Motor neuron (in vitro differentiated cells): ENCODE measurements at regions not wholly inside any gene's neighbourhood (a gene's known extent, or its start where the extent isn't known, plus 50 kb on each side); places are given as distances from the start of the nearest gene placed in this dataset.

Source experiments
- ATAC-seq, 8 experiments: fragments of 200-7000 bp; cut with Tn5 transposase; replicated peaks in 6 of 8; 2 replicates each; pipeline ENCODE4 v1.8.0; 2021; ENCODE audit warnings: mild to moderate bottlenecking in 8 of 8, moderate library complexity in 8 of 8
- H3K27ac ChIP-seq, 2 donors: fragments of 250-450 bp; sonication (Bioruptor Pico); 2 replicates each; pipeline ENCODE4 v1.9.0; 2021; ENCODE audit warnings: antibody characterized with exemption in 2 of 2, mild to moderate bottlenecking in 2 of 2, moderate library complexity in 1 of 2
- H3K4me1 ChIP-seq, 2 donors: fragments of 250-450 bp; sonication (Bioruptor Pico); replicated peaks in 1 of 2; 2 replicates each; pipeline ENCODE4 v1.6.1; 2021; ENCODE audit warnings: antibody characterized with exemption in 2 of 2, mild to moderate bottlenecking in 2 of 2, moderate library complexity in 1 of 2
- H3K4me3 ChIP-seq, 5 donors: fragments of 250-450 bp; sonication (Bioruptor Pico); 2 replicates each; pipeline ENCODE4 v1.9.0; 2021; ENCODE audit warnings: antibody characterized with exemption in 5 of 5, mild to moderate bottlenecking in 5 of 5, moderate library complexity in 4 of 5
- WGBS, 10 experiments: fragments of 450-650 bp; shearing (Covaris generic); methylation state at CpG; one replicate each; pipeline ENCODE4 v1.0.0; 2022; 5-methylcytosine and 5-hydroxymethylcytosine counted together
- in situ Hi-C, 9 experiments: fragments of 400-800 bp; cut with MboI; loops; one replicate each; pipeline ENCODE4 v1.15.0; 2021; ENCODE audit warnings: low sequenced_read_pairs in 9 of 9, low pct_unique_long_range_greater_than_20kb in 2 of 9; ENCODE audit not compliant: unreplicated experiment in 9 of 9

DNA sequence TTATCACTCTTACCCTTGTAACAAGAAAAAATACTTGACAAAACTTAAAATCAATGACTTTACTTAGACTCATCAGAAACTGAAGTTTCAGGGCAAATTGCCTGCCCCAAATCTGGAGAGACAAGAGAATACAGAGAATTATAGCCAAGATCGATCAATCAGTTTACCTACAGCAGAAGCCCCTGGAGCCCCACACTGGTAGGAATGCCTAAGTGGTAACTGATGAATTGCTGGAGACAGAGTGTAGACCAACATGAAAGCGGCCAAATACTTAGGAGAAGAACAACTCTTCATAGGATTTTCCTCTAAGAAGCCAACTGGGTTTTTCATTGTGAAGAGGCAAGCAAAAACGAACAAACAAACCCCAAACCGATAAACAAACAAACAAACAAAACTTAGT lies 1430.0 kb downstream of the EFNB2 start:
- 0 to 100% (median 94%) methylated on average over 1 to 4 of the region's 4 CpGs for WGBS, 10 experiments
- ATAC-seq = no peak
- H3K27ac ChIP-seq = no peak overlapping the region
- no peak overlapping the region for H3K4me3 ChIP-seq
- in situ Hi-C loops = no loop called here
- no peaks in the 10 kb centered on the region for H3K4me1 ChIP-seq

GRCh38 chr13:105097521-105097920 lies 1437.9 kb downstream of the EFNB2 start:
- in situ Hi-C loops = no loop called here
- no peak overlapping the region for H3K27ac ChIP-seq
- H3K4me3 ChIP-seq = no peak overlapping the region
- H3K4me1 ChIP-seq = no peaks in the 10 kb centered on the region
- ATAC-seq = no peak

- peak in 1 of 8 experiments; percentile 63 for ATAC-seq
- Histone ChIP-seq H3K27ac (no peak overlapping the region), H3K4me3 (no peak overlapping the region), H3K4me1 (peaks cover 11 to 21% of the 10 kb centered on the region in 2 donors)
- in situ Hi-C loops = no loop called here
- 4 to 100% (median 70%) methylated on average over 1 to 4 of the region's 4 CpGs for WGBS, 10 experiments
Observed at GRCh38 chr13:105089858-105090643, 1445.4 kb downstream of the EFNB2 start.

DNA sequence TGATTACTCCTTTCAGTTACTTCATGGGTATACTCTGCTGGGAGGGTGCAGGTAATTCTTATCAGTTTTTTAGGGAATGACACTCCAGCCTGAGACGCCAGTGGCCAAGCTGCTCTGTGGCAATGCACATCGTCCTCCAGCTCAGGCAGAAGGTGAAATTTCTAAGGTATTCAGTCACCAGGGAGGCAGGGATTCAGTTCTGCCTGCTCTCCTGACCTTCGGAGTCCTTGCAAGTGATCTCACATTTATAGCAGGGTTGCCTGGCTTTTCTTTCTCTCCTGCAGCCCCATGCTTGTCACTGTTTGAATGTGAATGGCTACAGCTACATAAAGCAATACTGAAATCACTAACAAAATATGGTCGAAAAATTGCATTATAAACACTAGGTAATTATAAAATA lies 1447.5 kb downstream of the EFNB2 start:
- WGBS, 10 experiments = 0 to 60% (median 13%) methylated on average over 1 to 4 of the region's 4 CpGs; no CpG with 5 or more reads in 1 of the 10 experiments
- Histone ChIP-seq H3K4me3 (no peak overlapping the region), H3K4me1 (peaks cover 11 to 29% of the 10 kb centered on the region in 2 donors), H3K27ac (peak overlapping the region in 1 of 2 donors; percentile 17)
- peak in 5 of 8 experiments; percentile 68 to 86 (median 76) for ATAC-seq
- in situ Hi-C loops = no loop called here

- no peak for ATAC-seq
- 0 to 100% (median 95%) methylated on average over 1 to 4 of the region's 5 CpGs; no CpG with 5 or more reads in 3 of the 10 experiments for WGBS, 10 experiments
- no peak overlapping the region for H3K27ac ChIP-seq
- no peak overlapping the region for H3K4me3 ChIP-seq
- H3K4me1 ChIP-seq = peaks cover 11 to 29% of the 10 kb centered on the region in 2 donors
- in situ Hi-C loops = no loop called here
Observed at GRCh38 chr13:105084931-105085330, 1450.5 kb downstream of the EFNB2 start.

DNA sequence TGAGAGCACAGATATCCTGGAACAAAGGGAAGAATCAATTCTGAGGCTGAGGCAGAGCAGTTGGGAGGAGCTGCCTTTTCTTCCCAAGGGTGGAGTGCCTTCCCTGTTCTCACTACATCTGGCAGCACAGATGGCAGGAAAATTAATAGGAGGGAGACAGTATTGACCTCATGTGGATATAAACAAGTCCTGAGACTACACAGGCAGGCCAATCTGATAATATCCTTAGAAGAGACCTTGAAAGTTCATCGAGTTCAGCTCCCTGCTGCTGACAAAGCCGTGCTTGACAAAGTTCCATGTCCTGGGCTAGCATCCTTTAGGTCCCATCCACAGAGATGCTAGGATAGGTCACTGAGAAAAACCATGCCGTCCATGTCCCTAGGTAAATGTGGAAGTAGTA lies 1451.5 kb downstream of the EFNB2 start:
- Histone ChIP-seq H3K4me1 (peaks cover 11 to 29% of the 10 kb centered on the region in 2 donors), H3K27ac (no peak overlapping the region), H3K4me3 (no peak overlapping the region)
- in situ Hi-C loops = no loop called here
- peak in 7 of 8 experiments; percentile 57 to 97 (median 89) for ATAC-seq
- 0 to 81% (median 50%) methylated on average over 1 to 3 of the region's 3 CpGs; no CpG with 5 or more reads in 3 of the 10 experiments for WGBS, 10 experiments

DNA sequence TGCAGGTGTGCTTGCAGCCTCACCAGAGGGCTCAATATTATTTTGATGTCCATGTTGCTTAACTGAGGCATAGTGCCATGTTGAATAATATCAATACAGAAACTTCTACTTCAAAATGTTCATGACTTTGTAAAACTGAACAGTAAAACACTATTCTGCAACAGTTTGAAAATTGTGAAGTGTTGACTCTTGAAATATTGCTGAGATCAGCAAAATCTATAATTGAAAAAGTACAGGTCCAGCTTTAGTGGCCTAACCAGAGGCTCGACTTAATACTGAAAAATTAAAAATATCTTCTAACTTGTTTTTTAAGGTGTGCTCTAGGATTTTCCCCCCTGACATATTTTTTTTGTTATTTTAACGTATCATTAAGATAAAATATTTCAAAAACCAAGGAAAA lies 1460.7 kb downstream of the EFNB2 start:
- 0 to 100% (median 89%) methylated on average over 1 to 2 of the region's 2 CpGs for WGBS, 10 experiments
- in situ Hi-C loops = no loop called here
- Histone ChIP-seq H3K4me3 (no peak overlapping the region), H3K4me1 (no peaks in the 10 kb centered on the region), H3K27ac (no peak overlapping the region)
- no peak for ATAC-seq

DNA sequence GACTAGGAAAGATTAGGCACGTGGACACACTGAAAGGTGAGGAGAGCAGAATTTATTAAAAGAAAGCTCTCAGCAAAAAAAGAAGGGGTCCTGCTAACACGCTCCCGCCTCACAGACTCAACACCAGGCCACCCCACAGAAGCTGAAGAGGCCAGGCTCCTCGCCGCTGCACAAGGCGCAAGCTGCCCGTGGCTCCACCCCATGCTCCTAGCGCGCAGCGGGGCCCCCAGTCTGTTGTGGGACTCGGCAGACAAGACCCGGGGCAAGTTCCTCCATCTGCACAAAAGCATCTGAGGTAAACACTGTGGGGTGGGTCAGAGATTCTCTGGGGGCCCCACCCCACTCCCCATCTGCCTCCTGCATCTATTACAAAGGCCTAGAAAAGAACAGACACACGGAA lies 1462.4 kb downstream of the EFNB2 start:
- in situ Hi-C loops = no loop called here
- Histone ChIP-seq H3K27ac (no peak overlapping the region), H3K4me3 (no peak overlapping the region), H3K4me1 (no peaks in the 10 kb centered on the region)
- 43 to 100% (median 87%) methylated on average over 1 to 11 of the region's 13 CpGs; no CpG with 5 or more reads in 3 of the 10 experiments for WGBS, 10 experiments
- no peak for ATAC-seq

- 0 to 100% (median 86%) methylated on average over 1 of the region's 1 CpG for WGBS, 10 experiments
- in situ Hi-C loops = no loop called here
- no peak overlapping the region for H3K4me3 ChIP-seq
- peak in 1 of 8 experiments; percentile 62 for ATAC-seq
- no peaks in the 10 kb centered on the region for H3K4me1 ChIP-seq
- no peak overlapping the region for H3K27ac ChIP-seq
Observed at GRCh38 chr13:105070452-105070851, 1465.0 kb downstream of the EFNB2 start.

DNA sequence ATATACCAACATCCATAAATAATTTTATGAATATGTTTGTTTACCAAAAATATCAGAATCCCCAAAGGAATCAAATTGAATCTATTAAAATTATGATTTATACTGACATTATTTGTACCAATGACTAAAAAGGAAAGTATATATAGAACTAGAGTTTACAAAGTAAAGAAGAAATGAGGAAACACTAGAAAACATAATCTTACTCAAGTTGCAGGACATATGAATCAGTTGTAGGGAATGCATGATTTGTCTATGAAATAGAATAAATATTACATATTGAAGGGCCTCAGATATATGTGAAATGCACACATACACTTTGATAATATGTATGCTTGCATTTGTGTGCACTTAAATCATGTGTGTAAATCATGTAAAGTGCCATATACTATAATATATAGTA lies 1466.4 kb downstream of the EFNB2 start:
- no peak for ATAC-seq
- in situ Hi-C loops = no loop called here
- no peaks in the 10 kb centered on the region for H3K4me1 ChIP-seq
- no peak overlapping the region for H3K4me3 ChIP-seq
- H3K27ac ChIP-seq = no peak overlapping the region

- 0 to 100% (median 81%) methylated on average over 2 to 5 of the region's 5 CpGs; no CpG with 5 or more reads in 2 of the 10 experiments for WGBS, 10 experiments
- Histone ChIP-seq H3K27ac (no peak overlapping the region), H3K4me3 (no peak overlapping the region), H3K4me1 (peaks cover 0 to 2% of the 10 kb centered on the region in 2 donors)
- ATAC-seq = no peak
- in situ Hi-C loops = no loop called here
Observed at GRCh38 chr13:105063676-105064075, 1471.8 kb downstream of the EFNB2 start.

- in situ Hi-C loops = no loop called here
- no peak overlapping the region for H3K27ac ChIP-seq
- H3K4me1 ChIP-seq = peaks cover 0 to 2% of the 10 kb centered on the region in 2 donors
- ATAC-seq = no peak
- WGBS, 10 experiments = 51 to 100% (median 76%) methylated on average over 1 to 7 of the region's 7 CpGs; no CpG with 5 or more reads in 4 of the 10 experiments
- H3K4me3 ChIP-seq = no peak overlapping the region
Observed at GRCh38 chr13:105059786-105060185, 1475.7 kb downstream of the EFNB2 start.

DNA sequence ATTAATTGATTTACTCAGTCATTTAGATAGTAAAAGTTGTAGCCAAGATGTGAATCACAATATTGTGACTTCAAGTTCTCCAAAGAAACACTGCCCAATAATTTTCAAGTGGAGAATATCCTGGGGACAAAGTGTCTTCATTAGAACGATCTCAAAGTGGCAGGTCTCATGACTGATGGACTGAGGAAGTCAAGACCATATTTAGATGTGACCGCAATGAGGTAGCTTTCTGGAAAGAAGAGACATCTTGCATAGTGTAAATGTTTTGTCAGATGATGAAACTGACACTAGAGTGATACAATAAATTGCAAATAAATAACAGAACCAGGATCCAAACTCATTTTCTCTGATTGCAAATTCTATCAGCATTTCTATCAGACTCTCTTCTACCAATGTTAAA lies 1476.9 kb downstream of the EFNB2 start:
- ATAC-seq = no peak
- Histone ChIP-seq H3K27ac (no peak overlapping the region), H3K4me3 (no peak overlapping the region), H3K4me1 (peaks cover 0 to 2% of the 10 kb centered on the region in 2 donors)
- WGBS, 10 experiments = 0 to 100% (median 65%) methylated on average over 1 to 2 of the region's 2 CpGs; no CpG with 5 or more reads in 2 of the 10 experiments
- in situ Hi-C loops = no loop called here

DNA sequence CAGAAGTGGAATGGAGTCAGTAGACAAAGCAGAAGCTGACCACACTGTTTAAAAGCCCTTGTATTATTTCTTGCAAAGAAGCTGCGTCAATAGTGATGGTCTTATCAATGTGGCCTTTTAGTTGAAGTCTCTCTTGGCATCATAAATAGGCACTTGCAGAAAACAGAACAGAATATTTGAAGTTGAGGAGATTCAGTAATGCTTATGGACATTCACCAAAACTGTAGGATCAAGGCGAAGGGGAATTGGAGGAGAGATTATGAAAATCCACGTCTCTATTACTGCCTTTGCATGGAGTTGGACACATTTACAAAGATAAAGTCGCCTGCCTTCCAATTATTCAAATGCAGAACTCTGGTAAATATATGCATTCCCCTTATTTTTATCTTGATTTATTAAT lies 1482.8 kb downstream of the EFNB2 start:
- in situ Hi-C loops = no loop called here
- no peak overlapping the region for H3K4me3 ChIP-seq
- ATAC-seq = no peak
- WGBS, 10 experiments = 6 to 100% (median 89%) methylated on average over 1 to 4 of the region's 4 CpGs; no CpG with 5 or more reads in 1 of the 10 experiments
- no peak overlapping the region for H3K27ac ChIP-seq
- H3K4me1 ChIP-seq = no peaks in the 10 kb centered on the region
